ENCODE measurements at regions not wholly inside any gene's neighbourhood (a gene's known extent, or its start where the extent isn't known, plus 50 kb on each side); places are given as distances from the start of the nearest gene placed in this dataset.

- H3K4me3 ChIP-seq (ENCODE audit: low read depth, low read length) = no peak overlapping the region
- TF ChIP-seq CTCF (IDR thresholded peaks at IDR 0.05; ENCODE audit: low read depth, low read length) (no peak), MAX (IDR thresholded peaks at IDR 0.05; ENCODE audit: low read depth, low read length) (no peak), POLR2A (IDR thresholded peaks at IDR 0.05; ENCODE audit: extremely low read depth, insufficient read length) (no peak), MYC (IDR thresholded peaks at IDR 0.05; ENCODE audit: low read depth, low read length) (no peak)
- no peak for DNase-seq (ENCODE audit: low read depth)
Observed at GRCh38 chr5:52041842-52042241, 658.6 kb downstream of the ISL1 start.

GRCh38 chr5:52043137-52043536, 659.9 kb downstream of the ISL1 start:
- no peak for DNase-seq (ENCODE audit: low read depth)
- TF ChIP-seq MYC (IDR thresholded peaks at IDR 0.05; ENCODE audit: low read depth, low read length) (no peak), CTCF (IDR thresholded peaks at IDR 0.05; ENCODE audit: low read depth, low read length) (no peak), MAX (IDR thresholded peaks at IDR 0.05; ENCODE audit: low read depth, low read length) (no peak), POLR2A (IDR thresholded peaks at IDR 0.05; ENCODE audit: extremely low read depth, insufficient read length) (no peak)
- H3K4me3 ChIP-seq (ENCODE audit: low read depth, low read length) = no peak overlapping the region

- no peak for TF ChIP-seq MYC (IDR thresholded peaks at IDR 0.05; ENCODE audit: low read depth, low read length)
- no peak for TF ChIP-seq MAX (IDR thresholded peaks at IDR 0.05; ENCODE audit: low read depth, low read length)
- TF ChIP-seq POLR2A (IDR thresholded peaks at IDR 0.05; ENCODE audit: extremely low read depth, insufficient read length) = no peak
- no peak for TF ChIP-seq CTCF (IDR thresholded peaks at IDR 0.05; ENCODE audit: low read depth, low read length)
- DNase-seq (ENCODE audit: low read depth) = no peak
Observed at GRCh38 chr5:52043543-52043942, 660.3 kb downstream of the ISL1 start.

GRCh38 chr5:52051759-52052158, 668.5 kb downstream of the ISL1 start:
- DNase-seq (ENCODE audit: low read depth) = no peak
- TF ChIP-seq MAX (IDR thresholded peaks at IDR 0.05; ENCODE audit: low read depth, low read length) (no peak), CTCF (IDR thresholded peaks at IDR 0.05; ENCODE audit: low read depth, low read length) (no peak), MYC (IDR thresholded peaks at IDR 0.05; ENCODE audit: low read depth, low read length) (no peak), POLR2A (IDR thresholded peaks at IDR 0.05; ENCODE audit: extremely low read depth, insufficient read length) (no peak)
- H3K4me3 ChIP-seq (ENCODE audit: low read depth, low read length) = no peak overlapping the region

More at GRCh38 chr5:52043543-52043942, 660.3 kb downstream of the ISL1 start:
- no peak overlapping the region for H3K4me3 ChIP-seq (ENCODE audit: low read depth, low read length)

GRCh38 chr5:52063186-52063585, 679.9 kb downstream of the ISL1 start:
- no peak for TF ChIP-seq MYC (IDR thresholded peaks at IDR 0.05; ENCODE audit: low read depth, low read length)
- TF ChIP-seq CTCF (IDR thresholded peaks at IDR 0.05; ENCODE audit: low read depth, low read length) = no peak
- no peak for TF ChIP-seq POLR2A (IDR thresholded peaks at IDR 0.05; ENCODE audit: extremely low read depth, insufficient read length)
- TF ChIP-seq MAX (IDR thresholded peaks at IDR 0.05; ENCODE audit: low read depth, low read length) = no peak
- DNase-seq (ENCODE audit: low read depth) = no peak
- H3K4me3 ChIP-seq (ENCODE audit: low read depth, low read length) = no peak overlapping the region

- TF ChIP-seq CTCF (IDR thresholded peaks at IDR 0.05; ENCODE audit: low read depth, low read length) = no peak
- TF ChIP-seq POLR2A (IDR thresholded peaks at IDR 0.05; ENCODE audit: extremely low read depth, insufficient read length) = no peak
- TF ChIP-seq MYC (IDR thresholded peaks at IDR 0.05; ENCODE audit: low read depth, low read length) = no peak
- TF ChIP-seq MAX (IDR thresholded peaks at IDR 0.05; ENCODE audit: low read depth, low read length) = no peak
- H3K4me3 ChIP-seq (ENCODE audit: low read depth, low read length) = no peak overlapping the region
- DNase-seq (ENCODE audit: low read depth) = no peak
Observed at GRCh38 chr5:52065182-52065581, 681.9 kb downstream of the ISL1 start.

Measured in NB4 (cell line).